CD4-positive, alpha-beta T cell treated with Interleukin-1 beta for 1 hour (primary cell): ENCODE measurements at regions not wholly inside any gene's neighbourhood (a gene's known extent, or its start where the extent isn't known, plus 50 kb on each side); places are given as distances from the start of the nearest gene placed in this dataset.

Experiments used
- DNase-seq, 2 donors: peaks; one replicate each; pipeline ENCODE4 v3.0.0-alpha.2; 2020 to 2022

- no peak for DNase-seq
These were observed 230.8 kb downstream of the PAX1 start for GRCh38 chr20:21936261-21936660.

DNA sequence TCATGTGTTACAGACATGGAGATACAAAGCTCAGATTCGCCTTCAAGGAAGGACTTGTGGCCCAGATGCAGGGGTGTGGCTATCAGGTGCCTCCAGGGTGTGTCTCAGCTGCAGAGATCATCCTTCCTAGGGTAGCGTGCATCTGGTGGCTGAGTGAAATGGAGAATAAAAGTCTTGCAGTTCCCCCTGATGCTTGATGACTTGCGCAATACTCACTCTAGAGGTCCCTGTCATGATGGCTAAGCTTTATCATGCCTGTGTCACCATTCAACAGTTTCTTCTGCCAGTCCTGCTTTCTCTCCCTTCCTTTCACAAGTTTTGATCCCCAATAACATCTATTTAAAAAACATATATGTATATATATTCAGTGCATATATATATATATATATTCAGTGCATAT is 228.1 kb downstream of the PAX1 start:
- no peak for DNase-seq

- no peak for DNase-seq
These were observed 215.8 kb downstream of the PAX1 start for GRCh38 chr20:21921251-21921650.

GRCh38 chr20:21920211-21920610 is 214.7 kb downstream of the PAX1 start:
- no peak for DNase-seq

GRCh38 chr20:21918398-21918797 is 212.9 kb downstream of the PAX1 start:
- DNase-seq = no peak

- DNase-seq = no peak
These were observed 196.9 kb downstream of the PAX1 start for GRCh38 chr20:21902391-21902790.

DNA sequence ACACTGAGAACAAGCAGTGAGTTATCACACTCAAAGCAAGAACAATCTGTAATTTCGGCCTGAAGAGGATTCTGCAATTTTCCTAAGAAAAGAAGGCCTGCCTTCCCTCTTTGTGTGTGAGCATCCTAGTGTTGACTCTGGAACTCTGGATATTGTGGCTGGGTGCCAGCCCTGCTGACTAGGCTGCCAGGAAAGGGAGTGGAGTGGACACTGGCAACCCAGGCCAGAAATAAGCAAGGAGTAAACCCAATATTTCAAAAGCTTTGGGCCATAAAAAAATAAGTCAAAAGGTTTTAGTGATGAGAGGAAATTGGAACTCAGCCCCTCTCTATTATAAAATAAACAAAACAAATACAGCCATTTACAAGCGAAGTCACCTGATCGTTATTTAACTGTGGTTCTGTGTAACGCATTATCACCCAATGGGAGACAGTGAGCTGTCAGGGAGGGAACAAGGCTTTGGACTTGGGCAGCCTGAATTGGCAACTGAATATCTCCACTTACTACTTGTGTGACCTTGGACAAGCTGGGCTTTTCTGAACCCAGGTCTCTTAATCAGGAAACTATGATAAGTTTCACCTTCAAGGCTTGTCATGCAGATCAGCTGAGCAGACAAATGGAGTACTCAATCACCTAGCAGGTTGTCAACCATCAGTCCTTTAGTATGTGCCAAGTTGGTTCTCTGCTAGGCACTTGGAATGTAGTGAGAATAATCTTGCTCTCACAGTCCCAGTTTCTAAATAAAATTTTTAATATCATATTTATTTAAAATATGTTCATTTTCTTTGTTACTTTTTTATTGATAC is 196.2 kb downstream of the PAX1 start:
- DNase-seq = no peak

GRCh38 chr20:21900431-21900830 is 195.0 kb downstream of the PAX1 start:
- no peak for DNase-seq

- DNase-seq = no peak
These were observed 169.5 kb downstream of the PAX1 start for GRCh38 chr20:21874921-21875320.

- no peak for DNase-seq
These were observed 168.7 kb downstream of the PAX1 start for GRCh38 chr20:21874127-21874526.

GRCh38 chr20:21873291-21873690 is 167.8 kb downstream of the PAX1 start:
- no peak for DNase-seq

- DNase-seq = no peak
These were observed 162.3 kb downstream of the PAX1 start for GRCh38 chr20:21867811-21868210.

- DNase-seq = no peak
These were observed 161.9 kb downstream of the PAX1 start for GRCh38 chr20:21867353-21867752.

- no peak for DNase-seq
These were observed 157.5 kb downstream of the PAX1 start for GRCh38 chr20:21862956-21863355.

DNA sequence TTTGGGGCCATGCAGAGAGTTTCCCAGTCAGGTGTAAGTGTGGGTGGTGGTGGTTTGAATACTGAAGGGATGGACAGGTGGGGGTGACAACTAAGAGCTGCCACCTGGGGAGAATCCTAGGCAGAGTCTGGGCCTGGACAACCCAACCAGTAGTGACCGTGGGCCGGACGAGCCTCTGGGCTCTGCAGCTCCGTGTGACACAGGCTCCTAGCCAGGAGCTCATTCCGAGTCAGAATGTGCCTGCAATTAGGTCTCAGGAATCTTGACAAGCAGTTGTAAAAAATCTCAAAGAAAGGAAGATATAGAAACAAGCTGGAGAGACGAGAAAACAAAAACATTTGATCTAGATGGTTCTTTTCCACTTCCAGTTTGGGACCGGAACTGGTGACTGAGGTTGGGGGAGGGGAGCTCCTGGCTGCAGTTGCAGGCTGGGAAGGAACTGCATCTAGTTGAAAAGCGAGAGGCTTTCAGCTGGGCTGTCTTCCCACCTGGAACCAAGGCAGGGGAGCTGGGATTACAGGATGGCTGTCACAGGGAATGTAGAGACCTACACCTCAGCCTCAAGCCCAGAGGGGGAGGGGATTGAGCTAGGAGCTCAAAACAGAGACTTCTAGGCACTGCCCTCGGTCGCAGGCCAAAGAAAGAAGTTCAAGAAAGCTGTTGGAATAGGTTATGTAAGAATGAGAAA is 156.9 kb downstream of the PAX1 start:
- DNase-seq = no peak

DNA sequence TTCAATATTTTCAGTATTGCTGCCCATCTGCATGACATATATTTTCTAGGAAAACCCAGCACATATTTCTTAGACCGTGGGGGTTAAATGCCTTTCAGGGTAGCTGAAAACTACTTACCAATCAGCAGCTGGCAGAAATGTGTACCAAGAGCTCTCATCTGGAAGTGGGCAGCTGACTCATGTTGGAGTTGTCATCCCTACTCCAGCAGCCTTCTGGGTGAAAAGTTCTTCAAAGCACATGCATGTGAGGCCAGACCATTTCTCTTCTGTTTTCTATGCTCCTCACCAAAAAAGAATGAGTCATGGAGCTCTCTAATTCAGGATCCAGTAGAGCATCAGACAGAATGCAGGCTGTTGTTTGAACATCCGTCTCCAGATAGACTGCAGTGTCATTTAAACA is 135.5 kb downstream of the PAX1 start:
- DNase-seq = no peak

- no peak for DNase-seq
These were observed 134.5 kb downstream of the PAX1 start for GRCh38 chr20:21839982-21840381.

GRCh38 chr20:21836346-21836745 is 130.9 kb downstream of the PAX1 start:
- no peak for DNase-seq

DNA sequence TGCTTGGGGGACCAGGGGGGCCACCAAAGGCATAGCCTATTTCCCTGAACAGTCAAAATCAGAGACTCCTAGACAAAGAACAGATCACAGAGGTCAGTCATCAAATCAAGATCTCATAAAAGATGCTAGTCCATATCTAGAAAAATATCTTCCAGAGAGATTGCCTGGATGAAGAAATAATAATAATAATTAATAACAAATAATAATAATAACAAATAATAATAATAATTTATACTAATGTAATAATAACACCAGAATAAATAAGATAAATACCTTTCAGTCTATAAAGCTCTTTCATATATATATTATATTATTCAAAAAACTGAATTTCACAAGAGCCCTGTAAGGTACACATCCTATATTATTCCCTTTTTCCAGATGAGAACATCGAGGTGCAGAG is 129.6 kb downstream of the PAX1 start:
- no peak for DNase-seq

GRCh38 chr20:21832442-21833385 is 127.2 kb downstream of the PAX1 start:
- no peak for DNase-seq

GRCh38 chr20:21826976-21827375 is 121.5 kb downstream of the PAX1 start:
- no peak for DNase-seq

DNA sequence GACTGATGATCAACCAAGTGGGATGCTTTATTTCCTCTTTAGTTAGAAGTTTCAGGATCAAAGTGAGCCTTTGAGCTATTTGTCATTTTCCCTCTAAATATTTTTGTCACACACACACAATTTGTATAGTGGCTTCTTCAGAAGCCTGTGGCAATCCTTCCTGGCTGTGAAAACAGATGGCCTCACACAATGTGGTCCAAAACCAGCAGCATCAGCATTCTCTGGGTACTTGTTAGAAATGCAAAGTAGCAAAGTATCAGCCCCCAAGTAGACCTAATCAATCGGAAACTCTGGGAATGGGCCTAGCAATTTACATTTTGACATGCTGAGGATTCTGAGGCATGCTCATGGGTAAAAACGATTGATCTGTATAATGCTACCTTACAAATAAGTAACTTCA is 115.9 kb downstream of the PAX1 start:
- DNase-seq = no peak

DNA sequence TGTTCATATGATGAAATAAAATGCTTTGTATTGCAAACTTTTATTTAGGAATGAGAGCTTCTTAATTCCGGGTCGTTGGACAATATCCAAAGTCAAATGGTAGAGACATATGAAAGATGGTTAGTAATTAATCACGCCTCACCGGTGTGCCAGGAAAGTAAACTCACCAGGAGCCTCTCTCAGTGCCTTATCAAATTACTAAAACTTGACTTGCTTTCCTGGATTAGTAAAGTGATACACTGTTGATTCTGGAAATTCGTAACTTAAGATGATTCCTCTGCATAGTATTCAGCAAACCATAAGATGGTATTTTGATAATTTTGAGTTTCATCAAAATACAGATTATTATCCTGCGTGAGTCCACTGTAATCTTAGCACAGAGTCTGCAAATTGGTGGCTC is 115.2 kb downstream of the PAX1 start:
- DNase-seq = no peak
